Mononuclear cell (primary cell): ENCODE measurements at regions not wholly inside any gene's neighbourhood (a gene's known extent, or its start where the extent isn't known, plus 50 kb on each side); places are given as distances from the start of the nearest gene placed in this dataset.

Experiments used
- H3K27me3 ChIP-seq: 2 replicates; pipeline ENCODE4 v1.6.0; 2011; ENCODE audit warnings: low read length, control low read depth; ENCODE audit not compliant: insufficient read depth
- H3K4me1 ChIP-seq: 2 replicates; pipeline ENCODE4 v1.5.1; 2011; ENCODE audit warnings: mild to moderate bottlenecking, low read length, control low read depth; ENCODE audit not compliant: insufficient read depth
- H3K4me3 ChIP-seq: 2 replicates; pipeline ENCODE4 v1.5.1; 2011; ENCODE audit warnings: mild to moderate bottlenecking, low read length, moderate library complexity
- H3K9me3 ChIP-seq: 2 replicates; pipeline ENCODE4 v1.5.1; 2011; ENCODE audit warnings: low read depth, mild to moderate bottlenecking, control low read depth, low read length

DNA sequence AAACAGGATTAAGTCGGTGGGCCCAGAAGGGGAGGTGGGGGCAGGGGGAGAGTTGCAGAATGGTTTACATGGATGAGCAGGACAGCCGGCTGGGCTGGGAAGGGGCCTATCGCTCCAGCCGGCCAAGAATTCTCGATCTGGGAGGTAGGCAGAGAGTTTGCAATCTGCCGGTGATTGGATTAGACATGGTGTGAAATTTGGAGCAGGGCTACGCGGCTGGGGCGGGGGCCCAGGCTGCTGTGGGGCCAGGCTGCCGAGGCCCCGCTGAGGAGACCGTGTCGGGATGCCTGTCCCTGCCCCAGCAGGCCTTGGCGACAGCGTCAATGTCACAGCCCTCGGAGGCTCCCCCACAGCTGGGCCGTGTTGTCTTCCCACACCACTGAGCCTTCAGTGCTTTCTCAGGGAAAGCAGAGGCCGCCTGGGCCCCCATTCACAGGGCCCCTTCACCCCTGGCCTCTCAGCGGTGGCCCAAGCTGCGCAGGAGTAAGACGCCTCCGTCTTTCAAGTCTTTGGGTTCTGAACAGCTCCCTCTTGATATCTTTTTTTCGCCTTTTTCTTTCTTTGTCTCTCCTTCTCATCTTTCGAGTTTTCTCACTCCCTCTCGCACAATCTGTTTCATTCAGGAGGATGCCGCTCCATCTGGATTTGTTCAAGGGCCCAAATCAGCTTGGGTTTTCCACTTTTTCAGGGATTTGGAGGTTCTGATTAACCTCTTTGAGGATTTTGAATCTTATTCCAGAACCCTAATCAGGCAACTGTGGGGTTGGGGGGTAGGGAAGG is 117.5 kb upstream of the PARP11 start:
- Histone ChIP-seq H3K27me3 (no peaks in the 10 kb centered on the region), H3K9me3 (no peaks in the 10 kb centered on the region), H3K4me3 (no peak overlapping the region), H3K4me1 (peaks cover 12% of the 10 kb centered on the region)

DNA sequence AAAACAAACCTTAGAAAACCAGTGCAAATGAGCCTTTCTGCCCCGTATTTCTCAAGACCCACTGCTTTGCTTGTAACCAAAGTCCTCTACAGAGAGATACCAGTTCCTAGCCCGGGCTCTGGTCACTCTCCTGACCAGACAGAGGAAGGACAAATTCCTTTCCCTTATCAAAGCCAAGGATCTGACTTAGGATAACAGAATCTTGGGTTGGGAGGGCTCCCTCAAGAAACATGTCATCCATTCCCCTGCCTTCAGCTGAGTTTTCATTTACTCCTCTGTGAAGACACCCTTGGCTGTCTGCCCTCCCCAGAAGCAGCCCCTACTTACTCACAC is 116.0 kb upstream of the PARP11 start:
- Histone ChIP-seq H3K27me3 (no peaks in the 10 kb centered on the region), H3K4me3 (no peak overlapping the region), H3K9me3 (no peaks in the 10 kb centered on the region), H3K4me1 (peaks cover 12% of the 10 kb centered on the region)

DNA sequence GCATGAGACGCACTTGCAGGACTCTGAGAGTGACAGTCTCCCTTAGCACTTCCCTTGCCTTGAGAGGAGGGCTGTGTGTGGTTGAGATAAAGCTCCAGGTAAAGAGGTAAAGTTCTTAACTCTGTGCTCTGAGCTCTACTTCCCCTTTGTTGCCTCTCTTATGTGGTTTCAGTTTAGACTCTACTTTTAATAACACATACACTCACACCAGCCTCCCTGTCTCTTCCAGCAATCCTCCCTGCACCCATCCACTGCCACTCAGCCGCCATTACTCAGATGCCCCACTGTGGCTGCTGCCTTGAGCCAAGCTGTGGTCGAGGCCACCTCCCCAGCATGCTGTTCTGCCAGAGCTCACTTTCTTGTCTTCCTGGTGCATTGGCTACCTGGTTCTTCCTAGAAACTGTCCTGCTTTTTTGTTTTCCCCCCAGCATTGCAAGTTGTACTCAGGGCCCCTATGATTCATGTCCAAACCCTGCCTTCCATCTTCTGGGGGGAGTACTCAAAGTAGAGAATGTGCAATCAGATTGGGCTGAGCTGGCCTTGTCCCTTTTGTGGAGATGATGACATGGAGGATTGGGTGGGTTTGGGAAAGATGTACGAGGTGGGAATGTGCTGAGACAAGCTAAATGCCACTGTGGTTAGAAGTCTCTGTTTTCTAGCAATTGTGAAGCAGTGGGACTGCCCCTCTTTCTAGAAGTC is 115.5 kb upstream of the PARP11 start:
- H3K4me3 ChIP-seq: no peak overlapping the region
- H3K27me3 ChIP-seq: no peaks in the 10 kb centered on the region
- H3K9me3 ChIP-seq: no peaks in the 10 kb centered on the region
- H3K4me1 ChIP-seq: peaks cover 12% of the 10 kb centered on the region

DNA sequence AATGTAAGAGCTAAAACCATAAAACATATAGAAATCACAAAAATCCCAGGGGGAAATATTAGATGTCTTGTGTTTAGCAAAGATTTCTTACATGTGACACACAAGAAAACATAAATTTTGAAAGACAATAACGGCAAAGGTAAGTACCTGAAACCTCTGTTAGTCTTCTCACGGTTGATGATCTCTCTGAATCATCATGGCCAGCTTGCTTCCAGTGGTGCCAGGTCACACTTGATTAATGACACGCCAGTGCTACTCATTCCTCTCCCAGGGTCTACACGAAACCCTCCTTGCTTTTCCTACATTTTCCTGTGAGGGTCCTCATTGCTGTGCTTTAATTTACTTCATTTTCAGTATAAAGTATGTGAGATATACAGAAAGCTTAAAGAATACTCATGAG is 114.4 kb upstream of the PARP11 start:
- Histone ChIP-seq H3K9me3 (no peaks in the 10 kb centered on the region), H3K4me1 (peaks cover 12% of the 10 kb centered on the region), H3K27me3 (no peaks in the 10 kb centered on the region), H3K4me3 (no peak overlapping the region)

DNA sequence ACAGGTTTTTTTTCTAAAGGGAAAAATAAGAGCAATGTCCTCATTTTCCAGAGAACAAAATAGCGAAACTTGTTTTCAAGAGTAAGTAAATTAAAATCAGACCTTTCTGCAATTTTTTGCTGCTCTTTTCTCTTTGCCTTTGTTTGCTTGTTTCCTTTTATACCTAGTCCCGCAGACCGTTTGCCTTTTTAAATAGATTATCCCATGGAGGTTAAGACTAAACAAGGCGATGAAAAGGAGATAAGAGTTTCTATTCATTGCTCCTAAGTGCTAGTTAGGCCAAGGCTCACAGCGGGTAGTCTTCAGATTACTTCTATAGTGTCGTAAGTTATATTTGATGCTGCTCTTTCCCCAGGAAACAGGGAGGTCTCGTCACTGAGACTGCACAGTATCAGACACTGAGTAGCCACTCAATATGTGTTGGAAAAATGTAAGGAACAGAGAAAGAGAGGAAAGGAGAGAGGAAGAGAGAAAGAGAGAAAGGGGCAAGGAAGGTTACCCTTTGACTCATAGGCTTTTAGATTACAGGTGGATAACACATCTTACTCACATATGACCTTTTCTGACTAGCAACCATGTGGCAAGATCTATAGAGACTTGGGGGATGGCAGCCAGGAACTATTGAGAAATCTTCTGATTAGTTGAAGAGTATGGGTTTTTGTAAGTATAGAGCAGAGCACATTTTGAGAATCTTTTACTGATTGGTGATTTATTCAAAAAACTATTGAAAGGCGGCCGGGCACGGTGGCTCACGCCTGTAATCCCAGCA is 107.5 kb upstream of the PARP11 start:
- no peaks in the 10 kb centered on the region for H3K9me3 ChIP-seq

DNA sequence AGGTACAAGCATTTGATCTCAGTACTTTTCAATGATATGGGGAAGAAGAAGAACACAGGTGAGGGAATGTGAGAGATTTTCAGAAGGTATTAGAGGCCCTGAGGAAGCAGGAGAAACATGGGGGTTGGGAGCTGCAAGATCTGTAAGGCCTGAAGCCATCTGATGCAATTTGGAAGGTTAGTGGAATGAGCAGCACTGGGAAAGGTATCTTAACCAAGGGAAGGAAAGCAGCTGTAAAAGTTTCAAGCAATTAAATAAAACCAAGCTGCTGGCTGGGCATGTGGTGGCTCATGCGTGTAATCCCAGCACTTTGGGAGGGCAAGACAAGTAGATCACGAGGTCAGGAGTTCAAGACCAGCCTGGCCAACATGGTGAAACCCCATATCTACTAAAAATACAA is 104.4 kb upstream of the PARP11 start:
- Histone ChIP-seq H3K4me1 (peaks cover 26% of the 10 kb centered on the region), H3K27me3 (no peaks in the 10 kb centered on the region), H3K4me3 (no peak overlapping the region), H3K9me3 (no peaks in the 10 kb centered on the region)

More for the DNA sequence above, 107.5 kb upstream of the PARP11 start:
- Histone ChIP-seq H3K4me1 (no peaks in the 10 kb centered on the region), H3K27me3 (no peaks in the 10 kb centered on the region), H3K4me3 (no peak overlapping the region)

DNA sequence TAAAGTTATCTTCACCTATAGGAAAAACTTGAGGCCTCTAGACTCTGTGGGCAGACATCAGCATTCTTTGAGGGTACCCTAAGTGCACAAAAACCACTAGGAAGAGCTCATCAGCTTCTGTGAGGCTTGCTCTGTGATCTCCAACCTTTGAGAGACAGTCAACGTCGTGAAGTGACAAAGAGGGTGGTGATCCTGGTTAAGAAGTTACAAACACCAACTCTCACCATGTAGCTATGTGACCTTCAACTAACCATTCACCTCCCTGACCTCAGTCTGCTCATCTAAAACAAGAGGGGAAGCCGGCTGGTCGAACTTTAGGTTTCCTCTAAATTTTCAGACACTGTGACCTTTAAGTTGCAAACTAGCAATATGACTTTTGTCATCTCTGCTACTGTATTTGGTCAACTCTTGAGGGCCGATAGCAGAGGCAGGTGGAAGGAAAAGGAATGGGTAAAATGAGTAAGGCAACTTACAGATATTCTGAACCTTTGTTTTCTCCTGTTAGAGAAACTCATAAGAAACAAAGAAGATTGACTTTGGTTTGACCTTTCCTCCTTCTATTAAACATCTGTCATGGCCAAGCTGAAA is 103.2 kb upstream of the PARP11 start:
- H3K27me3 ChIP-seq: no peaks in the 10 kb centered on the region
- peaks cover 28% of the 10 kb centered on the region for H3K4me1 ChIP-seq
- no peak overlapping the region for H3K4me3 ChIP-seq
- no peaks in the 10 kb centered on the region for H3K9me3 ChIP-seq

DNA sequence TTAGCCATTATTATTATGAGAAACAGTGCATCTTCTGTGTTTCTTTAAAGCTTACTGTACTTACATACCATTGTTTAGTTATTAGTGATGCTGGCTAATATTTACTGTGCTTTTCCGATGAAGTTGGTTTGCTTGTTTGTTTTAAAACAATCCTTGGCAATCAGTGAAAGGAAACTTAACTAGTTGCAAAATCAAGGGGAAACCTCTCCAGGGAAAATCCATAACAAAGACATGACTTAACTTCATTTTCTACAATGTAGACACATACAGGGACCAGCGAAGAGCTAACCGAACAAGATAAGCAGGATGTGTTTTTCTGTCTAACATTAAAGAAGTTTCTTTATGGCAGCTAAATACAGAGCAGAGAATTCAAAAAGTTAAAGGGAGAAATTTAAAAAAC is 102.5 kb upstream of the PARP11 start:
- Histone ChIP-seq H3K4me1 (peaks cover 28% of the 10 kb centered on the region), H3K9me3 (no peaks in the 10 kb centered on the region)

DNA sequence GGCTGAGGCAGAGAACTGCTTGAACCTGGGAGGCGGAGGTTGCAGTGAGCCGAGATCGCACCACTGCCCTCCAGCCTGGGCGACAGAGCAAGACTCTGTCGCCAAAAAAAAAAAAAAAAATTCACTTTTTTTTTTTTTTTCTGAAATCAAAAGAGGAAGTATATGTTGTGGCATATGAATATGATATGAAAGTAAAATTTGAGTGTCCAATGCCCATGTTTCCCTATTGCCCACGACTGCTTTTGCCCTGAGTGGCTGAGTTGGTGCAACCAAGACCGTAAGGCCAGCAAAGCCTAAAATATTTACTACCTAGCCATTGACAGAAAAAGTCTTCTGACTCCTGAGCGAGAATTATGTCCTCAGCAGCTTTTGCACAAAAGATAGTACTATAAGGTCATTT is 101.7 kb upstream of the PARP11 start:
- H3K9me3 ChIP-seq: no peaks in the 10 kb centered on the region
- no peak overlapping the region for H3K4me3 ChIP-seq
- H3K4me1 ChIP-seq: peaks cover 28% of the 10 kb centered on the region
- no peaks in the 10 kb centered on the region for H3K27me3 ChIP-seq

More for the DNA sequence above, 102.5 kb upstream of the PARP11 start:
- Histone ChIP-seq H3K27me3 (no peaks in the 10 kb centered on the region), H3K4me3 (no peak overlapping the region)

DNA sequence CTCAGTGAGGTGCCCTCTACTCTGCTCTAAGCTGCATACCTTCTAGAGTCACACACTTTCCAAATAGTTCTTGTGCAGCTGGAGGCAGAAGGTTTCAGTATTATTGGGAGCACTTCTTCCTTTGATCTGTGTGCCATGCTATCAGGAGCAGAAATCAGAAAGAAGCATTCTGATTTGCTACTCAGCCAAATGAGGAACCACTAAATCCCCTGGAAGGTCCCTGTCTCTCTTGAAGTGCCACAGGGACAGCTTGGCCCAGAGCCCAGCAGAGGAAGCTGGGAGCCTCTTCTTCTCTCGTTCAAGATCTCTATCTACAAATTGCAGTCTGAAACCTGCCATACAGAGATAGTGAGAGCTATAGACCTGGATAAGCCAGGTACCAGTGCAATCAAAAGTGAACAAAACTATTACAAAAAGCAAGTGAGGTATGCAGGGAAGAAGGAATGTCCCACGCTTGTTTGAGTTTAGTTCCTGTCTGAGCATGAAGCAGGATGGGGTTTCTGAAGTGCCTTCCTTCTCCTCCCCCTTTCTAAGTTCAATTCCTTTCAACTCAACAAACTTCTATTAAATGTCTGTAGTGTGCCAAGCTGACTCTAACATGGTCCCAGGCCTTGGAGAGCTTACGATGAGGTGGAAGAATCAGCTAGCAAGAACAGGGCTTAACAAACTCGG is 100.9 kb upstream of the PARP11 start:
- Histone ChIP-seq H3K9me3 (no peaks in the 10 kb centered on the region), H3K4me3 (no peak overlapping the region), H3K4me1 (peaks cover 28% of the 10 kb centered on the region), H3K27me3 (no peaks in the 10 kb centered on the region)

DNA sequence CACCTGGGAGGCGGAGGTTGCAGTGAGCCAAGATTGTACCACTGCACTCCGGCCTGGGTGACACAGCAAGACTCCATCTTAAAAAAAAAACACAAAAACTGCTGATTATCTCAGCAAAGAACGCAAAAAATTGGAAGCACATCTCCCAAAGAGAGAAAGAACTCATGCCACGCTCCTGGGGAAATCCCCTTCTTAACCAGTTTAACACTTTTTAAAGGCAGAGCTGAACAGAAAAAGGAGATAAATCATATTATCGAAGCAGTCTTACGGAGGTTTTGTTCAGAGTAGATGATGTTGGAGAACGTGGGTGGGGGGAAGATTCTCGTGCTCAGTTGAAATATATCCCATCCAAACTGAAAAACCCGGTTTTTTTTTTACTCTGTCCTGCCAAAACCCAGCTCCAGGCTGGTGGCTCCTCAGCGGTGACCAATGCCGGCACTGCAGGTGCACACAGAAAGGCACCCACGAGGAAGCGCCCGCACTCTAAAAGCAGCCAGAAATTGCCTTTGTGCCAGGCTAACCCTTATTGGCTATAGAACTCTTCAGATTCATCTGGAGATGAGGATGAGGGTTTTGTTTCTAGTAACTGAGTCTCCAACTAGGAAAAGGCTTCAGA is 100.2 kb upstream of the PARP11 start:
- peaks cover 28% of the 10 kb centered on the region for H3K4me1 ChIP-seq
- no peak overlapping the region for H3K4me3 ChIP-seq
- no peaks in the 10 kb centered on the region for H3K27me3 ChIP-seq
- no peaks in the 10 kb centered on the region for H3K9me3 ChIP-seq

DNA sequence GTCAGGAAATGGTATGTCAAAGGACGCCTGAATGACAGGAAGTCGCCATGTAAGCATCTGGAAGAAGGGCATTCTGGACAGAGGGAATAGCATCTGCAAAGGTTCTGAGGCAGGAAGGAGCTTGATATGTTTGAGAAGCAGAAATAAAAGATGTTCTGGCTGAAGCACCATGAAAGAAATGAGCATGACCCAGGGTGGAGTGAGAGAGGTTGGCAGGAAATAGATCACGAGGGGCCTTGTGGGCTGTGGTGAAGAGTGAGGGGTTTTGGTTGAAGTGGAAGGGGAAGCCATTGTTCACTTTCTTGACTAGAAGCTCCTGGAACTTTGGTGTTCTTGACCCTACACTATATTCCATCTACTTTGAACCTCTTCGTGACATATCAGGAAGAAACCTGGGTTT is 99.4 kb upstream of the PARP11 start:
- Histone ChIP-seq H3K4me3 (no peak overlapping the region), H3K27me3 (no peaks in the 10 kb centered on the region), H3K4me1 (peaks cover 28% of the 10 kb centered on the region), H3K9me3 (no peaks in the 10 kb centered on the region)

DNA sequence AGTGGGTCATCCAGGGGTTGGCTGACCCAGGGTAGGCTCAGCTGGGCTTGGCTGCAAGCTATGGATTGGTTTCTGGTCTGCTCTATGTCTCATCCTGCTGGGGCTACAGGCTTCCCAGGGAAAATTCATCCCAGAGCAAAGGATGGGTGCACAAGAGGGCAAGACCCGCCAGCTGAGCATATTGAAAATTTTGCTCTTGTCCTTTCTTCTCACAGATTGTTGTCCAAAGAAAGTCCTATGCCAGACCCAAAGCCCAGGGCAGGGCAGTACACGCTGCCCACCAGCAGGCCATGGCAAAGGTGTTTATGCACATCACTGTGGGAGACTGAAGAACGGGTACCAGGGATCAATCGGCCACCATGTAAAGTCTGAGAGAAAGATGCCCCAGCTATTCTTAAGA is 95.3 kb upstream of the PARP11 start:
- H3K4me1 ChIP-seq: peaks cover 10% of the 10 kb centered on the region
- H3K4me3 ChIP-seq: no peak overlapping the region
- H3K27me3 ChIP-seq: no peaks in the 10 kb centered on the region
- no peaks in the 10 kb centered on the region for H3K9me3 ChIP-seq

DNA sequence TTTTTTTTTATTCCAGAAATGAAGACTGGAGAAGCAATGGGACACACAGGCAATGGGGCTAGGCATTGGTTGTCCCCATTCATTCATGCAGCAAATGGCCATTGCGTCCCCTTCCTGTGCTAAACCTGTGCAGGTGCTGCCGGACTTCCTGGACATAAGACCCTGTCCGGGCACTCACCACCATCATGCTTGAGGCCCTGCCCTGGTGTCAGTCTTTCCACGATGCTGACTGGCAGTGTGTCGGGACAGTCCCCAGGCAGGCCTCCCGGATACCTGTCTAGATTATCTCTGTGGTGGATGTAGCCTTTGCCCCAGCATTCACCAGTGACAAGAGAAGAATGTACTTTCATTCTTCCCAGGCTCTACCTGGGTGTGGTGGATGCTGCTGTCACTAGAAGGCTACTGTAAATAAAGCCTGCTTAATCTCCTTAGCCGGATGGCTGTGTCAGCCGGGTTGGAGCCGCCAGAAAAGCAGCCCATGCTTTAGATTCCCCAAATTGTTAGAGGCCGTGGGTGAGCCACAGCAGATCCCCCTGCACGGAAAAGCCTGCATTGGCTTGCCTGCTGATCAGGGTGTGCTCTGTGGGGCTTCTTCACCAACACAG is 94.5 kb upstream of the PARP11 start:
- H3K4me1 ChIP-seq: peaks cover 8% of the 10 kb centered on the region
- H3K27me3 ChIP-seq: no peaks in the 10 kb centered on the region
- H3K9me3 ChIP-seq: no peaks in the 10 kb centered on the region
- no peak overlapping the region for H3K4me3 ChIP-seq
